Endothelial cell of umbilical vein (primary cell): ENCODE measurements at regions not wholly inside any gene's neighbourhood (a gene's known extent, or its start where the extent isn't known, plus 50 kb on each side); places are given as distances from the start of the nearest gene placed in this dataset.

Experiments used
- BruUV-seq: library from RNA; stranded (reverse); fragments of 400-500 nt; replicated peaks from 2 replicates; lab custom pipeline; 2021; lab: Mats Ljungman, UMichigan
- CTCF ChIA-PET: fragments of 300-600, 350-600 bp; sonication (Branson Sonifier 250); formaldehyde crosslinking; loops from one replicate; lab custom pipeline; 2021; ENCODE audit warnings: antibody characterized with exemption, inconsistent platforms; lab: Charles Lee
- POLR2A ChIA-PET: fragments of 300-600, 350-600 bp; sonication (Branson Sonifier 250); formaldehyde crosslinking; loops from one replicate; lab custom pipeline; 2021; ENCODE audit warnings: antibody characterized with exemption, inconsistent platforms; lab: Charles Lee
- DNase-seq: peaks from one replicate; pipeline ENCODE4 v3.0.0-alpha.2; 2011; ENCODE audit warnings: low read depth, low spot score
- FAIRE-seq: peaks from 2 replicates; lab custom pipeline; 2011; peaks lifted over from hg19 to GRCh38; lab: Jason Lieb, UNC
- H2AFZ ChIP-seq: 2 replicates; pipeline ENCODE4 v1.6.0; 2012; ENCODE audit warnings: low read depth, low read length, control low read depth, inconsistent platforms
- H3K27ac ChIP-seq: 2 replicates; pipeline ENCODE4 v1.5.1; 2011; ENCODE audit warnings: low read depth, mild to moderate bottlenecking, control low read depth, low read length, moderate library complexity; ENCODE audit not compliant: insufficient read depth
- H3K27me3 ChIP-seq, 2 experiments: 2 replicates each; pipeline versions ENCODE4 v1.6.0 to v1.6.1; 2011; ENCODE audit warnings: low read length in 2 of 2, mixed read lengths in 1 of 2; ENCODE audit not compliant: control insufficient read depth in 2 of 2, insufficient read depth in 2 of 2
- H3K36me3 ChIP-seq, 2 experiments: 2 replicates in 1 of 2; 3 replicates in 1 of 2; pipeline ENCODE4 v1.5.1; 2011; ENCODE audit warnings: low read length in 2 of 2, mild to moderate bottlenecking in 1 of 2, moderate library complexity in 1 of 2; ENCODE audit not compliant: control insufficient read depth in 2 of 2, insufficient read depth in 2 of 2; ENCODE audit errors: extremely low read depth in 1 of 2
- H3K4me1 ChIP-seq: 3 replicates; pipeline ENCODE4 v1.5.1; 2011; ENCODE audit warnings: mild to moderate bottlenecking, low read length; ENCODE audit not compliant: control insufficient read depth, insufficient read depth; ENCODE audit errors: extremely low read depth
- H3K4me2 ChIP-seq: 2 replicates; pipeline ENCODE4 v1.6.1; 2011; ENCODE audit warnings: low read length, control low read depth, mixed read lengths; ENCODE audit not compliant: insufficient read depth
- H3K4me3 ChIP-seq, 3 experiments: fragments of 200-600 bp in 1 of 3; sonication (generic), shearing (Covaris generic) in 1 of 3; replicated peaks in 1 of 3; 2 replicates each; pipeline ENCODE4 v1.5.1; 2011 to 2016; ENCODE audit warnings: control low read depth in 3 of 3, low read length in 3 of 3, mild to moderate bottlenecking in 2 of 3, inconsistent platforms in 1 of 3, low read depth in 1 of 3, moderate library complexity in 1 of 3; ENCODE audit not compliant: insufficient read depth in 1 of 3
- H3K79me2 ChIP-seq: 2 replicates; pipeline ENCODE4 v1.6.0; 2012; ENCODE audit warnings: low read length, inconsistent platforms; ENCODE audit not compliant: control insufficient read depth, insufficient read depth
- H3K9ac ChIP-seq: replicated peaks from 2 replicates; pipeline ENCODE3; 2011; ENCODE audit warnings: low read length, control low read depth; ENCODE audit not compliant: insufficient read depth; ENCODE audit errors: extremely low read depth
- H3K9me1 ChIP-seq: replicated peaks from 3 replicates; pipeline ENCODE4 v1.6.0; 2011; ENCODE audit warnings: mild to moderate bottlenecking, low read length; ENCODE audit not compliant: control insufficient read depth, insufficient read depth; ENCODE audit errors: extremely low read depth
- H3K9me3 ChIP-seq: replicated peaks from 2 replicates; pipeline ENCODE4 v1.5.1; 2012; ENCODE audit warnings: low read length, inconsistent platforms; ENCODE audit not compliant: control insufficient read depth, insufficient read depth
- H4K20me1 ChIP-seq: replicated peaks from 2 replicates; pipeline ENCODE3; 2011; ENCODE audit warnings: mild to moderate bottlenecking, low read length; ENCODE audit not compliant: control insufficient read depth, insufficient read depth; ENCODE audit errors: extremely low read depth
- EZH2 ChIP-seq: IDR thresholded peaks from 2 replicates; pipeline ENCODE4 v1.6.1; 2012; ENCODE audit warnings: borderline replicate concordance, low read depth, mild to moderate bottlenecking, moderate library complexity, low read length, inconsistent platforms; ENCODE audit not compliant: severe bottlenecking
- FOS ChIP-seq: IDR thresholded peaks from 2 replicates; pipeline ENCODE4 v1.6.1; 2011; ENCODE audit warnings: mild to moderate bottlenecking, low read length, moderate library complexity, borderline replicate concordance; ENCODE audit not compliant: insufficient read depth
- GATA2 ChIP-seq: IDR thresholded peaks from 2 replicates; pipeline ENCODE4 v1.7.0; 2011; ENCODE audit warnings: low read depth, mild to moderate bottlenecking, moderate library complexity, mixed read lengths, low read length; ENCODE audit not compliant: insufficient read length, insufficient read depth
- JUN ChIP-seq: IDR thresholded peaks from 2 replicates; pipeline ENCODE4 v1.6.1; 2011; ENCODE audit warnings: borderline replicate concordance, low read depth; ENCODE audit not compliant: insufficient read length, insufficient read depth
- MYC ChIP-seq: IDR thresholded peaks from one replicate; pipeline ENCODE4 v1.6.1; 2011; ENCODE audit warnings: mild to moderate bottlenecking, low read depth, low read length
- POLR2A ChIP-seq: IDR thresholded peaks from 2 replicates; pipeline ENCODE4 v1.6.1; 2012; ENCODE audit warnings: low read depth, mild to moderate bottlenecking, control low read depth, low read length
- POLR2AphosphoS5 ChIP-seq: IDR thresholded peaks from 2 replicates; pipeline ENCODE4 v1.6.1; 2012; ENCODE audit warnings: low read depth, mild to moderate bottlenecking, control low read depth, low read length, moderate library complexity; ENCODE audit not compliant: insufficient read depth
- dilution Hi-C: fragments of 300-500 bp; cut with MboI; formaldehyde crosslinking; loops from one replicate; pipeline ENCODE4 v1.15.0; 2019; ENCODE audit warnings: low sequenced_read_pairs; ENCODE audit not compliant: extremely low pct_ligation_motif_present
- intact Hi-C: fragments of 100-400 bp; cut with micrococcal nuclease; formaldehyde crosslinking; loops from one replicate; pipeline ENCODE4 v1.10.0; 2022
- TF ChIP-seq, protein P1 (sequence below): IDR thresholded peaks from 2 replicates; pipeline ENCODE4 v1.6.1; 2011; ENCODE audit not compliant: insufficient read depth, insufficient read length
- TF ChIP-seq, protein P2 (sequence below), 2 donors: IDR thresholded peaks; 1 replicate in 1 of 2; 2 replicates in 1 of 2; pipeline ENCODE4 v1.5.1; 2011; ENCODE audit warnings: low read length in 2 of 2, mild to moderate bottlenecking in 2 of 2, moderate library complexity in 2 of 2, control low read depth in 1 of 2, inconsistent platforms in 1 of 2, low read depth in 1 of 2; ENCODE audit not compliant: insufficient read depth in 1 of 2; ENCODE audit errors: extremely low read depth in 1 of 2

DNA sequence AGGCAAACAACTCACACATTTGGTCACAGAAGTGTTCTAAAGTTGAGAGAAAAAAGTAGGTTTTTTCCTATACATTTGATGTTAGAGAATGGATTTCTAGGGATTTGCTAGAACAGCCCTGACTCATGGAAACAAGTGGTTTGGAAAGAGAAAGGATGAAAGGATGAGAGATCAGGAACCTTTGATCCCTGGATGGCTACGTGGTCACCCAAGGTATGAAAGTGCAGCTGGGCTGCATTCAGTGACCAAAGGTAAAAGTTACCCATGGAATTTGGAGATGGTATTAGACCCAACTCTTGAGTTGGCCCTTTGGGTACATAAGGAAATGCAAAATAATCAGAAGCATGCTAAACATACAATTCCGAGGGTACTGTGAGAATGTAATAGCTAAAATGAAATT, 61.3 kb upstream of the SPIN1 start:
- no peak overlapping the region for H3K4me2 ChIP-seq
- no peaks in the 10 kb centered on the region for H3K4me1 ChIP-seq
- no peak for DNase-seq
- intact Hi-C loops: no loop called here
- dilution Hi-C loops: no loop called here
- H3K9me1 ChIP-seq: no peaks in the 10 kb centered on the region
- no peaks in the 10 kb centered on the region for H3K27me3 ChIP-seq
- CTCF ChIA-PET: no interaction called here
- BruUV-seq: no TSS peak
- no peaks in the 10 kb centered on the region for H4K20me1 ChIP-seq
- FAIRE-seq: no peak
- no peak overlapping the region for H3K4me3 ChIP-seq
- no peaks in the 10 kb centered on the region for H3K79me2 ChIP-seq
- POLR2A ChIA-PET: no interaction called here
- no peak overlapping the region for H3K27ac ChIP-seq
- H3K9ac ChIP-seq: no peak overlapping the region
- no peak for TF ChIP-seq FOS
- TF ChIP-seq EZH2: no peak
- TF ChIP-seq, protein P1, sequence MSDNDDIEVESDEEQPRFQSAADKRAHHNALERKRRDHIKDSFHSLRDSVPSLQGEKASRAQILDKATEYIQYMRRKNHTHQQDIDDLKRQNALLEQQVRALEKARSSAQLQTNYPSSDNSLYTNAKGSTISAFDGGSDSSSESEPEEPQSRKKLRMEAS: no peak
- no peak for TF ChIP-seq POLR2AphosphoS5
- no peak for TF ChIP-seq MYC
- TF ChIP-seq POLR2A: no peak
- TF ChIP-seq, protein P2, sequence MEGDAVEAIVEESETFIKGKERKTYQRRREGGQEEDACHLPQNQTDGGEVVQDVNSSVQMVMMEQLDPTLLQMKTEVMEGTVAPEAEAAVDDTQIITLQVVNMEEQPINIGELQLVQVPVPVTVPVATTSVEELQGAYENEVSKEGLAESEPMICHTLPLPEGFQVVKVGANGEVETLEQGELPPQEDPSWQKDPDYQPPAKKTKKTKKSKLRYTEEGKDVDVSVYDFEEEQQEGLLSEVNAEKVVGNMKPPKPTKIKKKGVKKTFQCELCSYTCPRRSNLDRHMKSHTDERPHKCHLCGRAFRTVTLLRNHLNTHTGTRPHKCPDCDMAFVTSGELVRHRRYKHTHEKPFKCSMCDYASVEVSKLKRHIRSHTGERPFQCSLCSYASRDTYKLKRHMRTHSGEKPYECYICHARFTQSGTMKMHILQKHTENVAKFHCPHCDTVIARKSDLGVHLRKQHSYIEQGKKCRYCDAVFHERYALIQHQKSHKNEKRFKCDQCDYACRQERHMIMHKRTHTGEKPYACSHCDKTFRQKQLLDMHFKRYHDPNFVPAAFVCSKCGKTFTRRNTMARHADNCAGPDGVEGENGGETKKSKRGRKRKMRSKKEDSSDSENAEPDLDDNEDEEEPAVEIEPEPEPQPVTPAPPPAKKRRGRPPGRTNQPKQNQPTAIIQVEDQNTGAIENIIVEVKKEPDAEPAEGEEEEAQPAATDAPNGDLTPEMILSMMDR (IDR thresholded peaks at IDR 0.05; ENCODE audit: extremely low read depth in 1 of 2, insufficient read depth in 1 of 2, low read depth in 1 of 2, low read length in 2 of 2): no peak
- no peak for TF ChIP-seq GATA2
- TF ChIP-seq JUN: no peak
- no peaks in the 10 kb centered on the region for H3K9me3 ChIP-seq
- no peak overlapping the region for H2AFZ ChIP-seq
- H3K36me3 ChIP-seq: no peaks in the 10 kb centered on the region
